GM23248 (cell line): ENCODE measurements at regions not wholly inside any gene's neighbourhood (a gene's known extent, or its start where the extent isn't known, plus 50 kb on each side); places are given as distances from the start of the nearest gene placed in this dataset.
A peak's percentile ranks its signal among the peaks of the same experiment; 100 is the strongest.

ENCODE experiments used
- DNase-seq: peaks from one replicate; pipeline ENCODE4 v3.0.0-alpha.2; 2015
- H2AFZ ChIP-seq: fragments of 200-600 bp; sonication (generic); 2 replicates; pipeline ENCODE4 v1.6.1; 2016; ENCODE audit warnings: antibody characterized with exemption
- H3F3A ChIP-seq: fragments of 200-600 bp; sonication (generic); 2 replicates; pipeline ENCODE4 v1.6.1; 2016; ENCODE audit warnings: mild to moderate bottlenecking, antibody characterized with exemption, mixed run types; ENCODE audit not compliant: insufficient read depth
- H3K27ac ChIP-seq: fragments of 200-600 bp; sonication (generic); 2 replicates; pipeline ENCODE4 v1.5.1; 2016; ENCODE audit warnings: mild to moderate bottlenecking
- H3K27me3 ChIP-seq: fragments of 200-600 bp; sonication (generic); replicated peaks from 2 replicates; pipeline ENCODE4 v1.6.1; 2016; ENCODE audit warnings: mild to moderate bottlenecking; ENCODE audit not compliant: insufficient read depth
- H3K36me3 ChIP-seq: fragments of 200-600 bp; sonication (generic); 2 replicates; pipeline ENCODE4 v1.6.1; 2016; ENCODE audit warnings: low read depth, mild to moderate bottlenecking
- H3K4me1 ChIP-seq: fragments of 200-600 bp; sonication (generic); 2 replicates; pipeline ENCODE4 v1.6.1; 2016; ENCODE audit warnings: mild to moderate bottlenecking; ENCODE audit not compliant: insufficient read depth
- H3K4me2 ChIP-seq: fragments of 200-600 bp; sonication (generic); one replicate; pipeline ENCODE4 v1.6.1; 2016; ENCODE audit warnings: mild to moderate bottlenecking; ENCODE audit not compliant: unreplicated experiment
- H3K4me3 ChIP-seq: fragments of 200-600 bp; sonication (generic); 2 replicates; pipeline ENCODE4 v1.5.1; 2016; ENCODE audit warnings: mild to moderate bottlenecking
- H3K79me2 ChIP-seq: fragments of 200-600 bp; sonication (generic); 2 replicates; pipeline ENCODE4 v1.6.1; 2016; ENCODE audit warnings: mild to moderate bottlenecking; ENCODE audit not compliant: insufficient read depth
- H3K9ac ChIP-seq: fragments of 200-600 bp; sonication (generic); 2 replicates; pipeline ENCODE4 v1.6.1; 2016; ENCODE audit warnings: mild to moderate bottlenecking
- H3K9me2 ChIP-seq: fragments of 200-600 bp; sonication (generic); 2 replicates; pipeline ENCODE4 v1.6.1; 2016; ENCODE audit warnings: mixed run types, mild to moderate bottlenecking, moderate library complexity; ENCODE audit not compliant: insufficient read depth
- H3K9me3 ChIP-seq: fragments of 200-600 bp; sonication (generic); one replicate; pipeline ENCODE4 v1.6.1; 2017; ENCODE audit warnings: low read depth
- H4K20me1 ChIP-seq: fragments of 200-600 bp; sonication (generic); 2 replicates; pipeline ENCODE4 v1.6.0; 2016; ENCODE audit not compliant: insufficient read depth
- EZH2 ChIP-seq: fragments of 200-600 bp; sonication (generic); IDR thresholded peaks from 2 replicates; pipeline ENCODE4 v1.6.1; 2018; ENCODE audit warnings: antibody characterized with exemption, mild to moderate bottlenecking; ENCODE audit not compliant: insufficient read depth, poor library complexity, severe bottlenecking
- EZH2phosphoT487 ChIP-seq: fragments of 200-600 bp; sonication (generic); IDR thresholded peaks from 2 replicates; pipeline ENCODE4 v1.6.1; 2018; ENCODE audit warnings: antibody characterized with exemption, moderate library complexity, mild to moderate bottlenecking, low read depth; ENCODE audit not compliant: insufficient read depth
- WGBS, 2 experiments: methylation state at CpG; one replicate each; pipeline ENCODE4 v1.1.6; 2015 to 2017; ENCODE audit warnings: low lambda C conversion rate in 2 of 2, low coverage in 1 of 2; ENCODE audit errors: missing lambda C conversion rate in 2 of 2; 5-methylcytosine and 5-hydroxymethylcytosine counted together
- in situ Hi-C: fragments of 300-500 bp; cut with MboI; formaldehyde crosslinking; loops from 2 replicates; pipeline ENCODE4 v1.15.0; 2020

DNA sequence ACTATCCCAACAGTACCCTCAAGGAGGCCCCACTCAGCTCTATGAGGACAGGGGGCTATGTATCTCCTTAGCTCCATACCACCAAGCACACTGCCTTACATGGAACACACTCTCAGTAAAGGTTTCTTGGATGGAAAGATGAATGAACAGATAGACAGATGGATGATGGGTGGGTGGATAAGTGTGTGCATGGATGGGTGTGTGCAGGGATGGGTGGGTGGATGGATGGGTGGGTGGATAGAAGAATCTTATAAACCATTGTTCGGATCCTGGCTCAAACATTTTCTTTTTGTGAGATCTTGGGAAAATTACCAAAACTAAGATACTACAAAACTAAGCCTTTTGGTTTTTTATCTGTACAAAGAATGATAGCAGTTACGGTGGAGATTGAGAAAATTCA is 111.0 kb upstream of the NFIA start:
- Histone ChIP-seq H3K4me2 (no peak overlapping the region), H3K4me3 (no peak overlapping the region), H3K36me3 (no peaks in the 10 kb centered on the region), H3K27me3 (no peaks in the 10 kb centered on the region), H3K9ac (no peak overlapping the region), H3K4me1 (peaks cover 22% of the 10 kb centered on the region), H3K9me3 (no peaks in the 10 kb centered on the region), H4K20me1 (no peaks in the 10 kb centered on the region), H3K27ac (no peak overlapping the region), H2AFZ (no peak overlapping the region), H3K79me2 (no peaks in the 10 kb centered on the region), H3F3A (no peaks in the 10 kb centered on the region), H3K9me2 (no peaks in the 10 kb centered on the region)
- DNase-seq, result no peak
- TF ChIP-seq EZH2phosphoT487, result no peak
- no peak for TF ChIP-seq EZH2
- in situ Hi-C loops, result loop anchor here (10.0 kb wide), 3 partner anchors 383 to 873 kb away; no protein-coding TSS in a partner anchor
- 93% methylated on average over 2 of the region's 2 CpGs for WGBS, 2 experiments

DNA sequence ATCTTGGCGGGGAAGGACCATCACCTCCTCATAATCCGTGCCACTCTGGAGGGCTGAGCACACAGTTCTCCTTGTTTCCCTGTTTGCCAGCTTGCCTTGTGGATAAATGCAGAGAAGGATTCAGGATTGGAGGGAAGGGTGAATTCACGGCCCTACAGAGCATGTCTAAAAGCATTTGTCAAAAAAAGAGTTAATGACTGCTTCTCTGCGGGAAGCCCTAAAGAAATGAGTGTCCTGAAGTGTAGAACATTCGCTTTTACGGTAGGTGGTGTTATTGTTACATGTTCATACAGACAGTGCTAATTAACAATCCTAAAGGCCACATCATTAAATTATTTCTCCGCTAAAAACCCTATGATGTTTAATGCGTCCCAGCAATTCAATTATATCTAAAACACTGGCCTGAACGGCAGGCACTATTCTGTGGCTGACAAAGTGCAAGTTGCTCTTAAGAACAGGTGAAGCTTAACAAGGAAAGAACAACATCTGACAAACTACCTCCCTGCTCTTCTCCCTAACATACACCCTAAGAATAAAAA is 112.3 kb upstream of the NFIA start:
- peak; percentile 56 for DNase-seq
- WGBS, 2 experiments, result 15 to 20% methylated on average over 9 of the region's 9 CpGs

DNA sequence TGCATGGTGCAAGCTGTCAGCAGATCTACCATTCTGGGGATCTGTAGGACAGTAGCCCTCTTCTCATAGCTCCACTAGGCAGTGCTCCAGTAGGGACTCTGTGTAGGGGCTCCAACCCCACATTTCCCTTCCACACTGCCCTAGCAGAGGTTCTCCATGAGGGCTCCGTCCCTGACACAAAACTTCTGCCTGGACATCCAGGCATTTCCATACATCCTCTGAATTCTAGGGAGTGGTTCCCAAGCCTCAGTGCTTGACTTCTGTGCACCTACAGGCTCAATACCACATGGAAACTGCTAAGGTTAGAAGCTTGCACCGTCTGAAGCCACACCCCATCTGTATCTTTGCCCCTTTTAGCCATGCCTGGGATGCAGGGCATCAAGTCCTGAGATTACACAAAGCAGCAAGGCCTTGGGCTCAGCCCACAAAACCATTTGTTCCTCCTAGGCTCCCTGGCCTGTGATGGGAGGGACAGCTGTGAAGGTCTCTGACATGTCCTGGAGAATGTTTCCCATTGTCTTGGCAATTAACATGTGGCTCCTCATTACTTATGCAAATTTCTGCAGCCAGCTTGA is 117.0 kb upstream of the NFIA start:
- Histone ChIP-seq H3K36me3 (no peaks in the 10 kb centered on the region), H3K4me1 (peaks cover 14% of the 10 kb centered on the region), H2AFZ (no peak overlapping the region), H3K79me2 (no peaks in the 10 kb centered on the region), H3K9ac (no peak overlapping the region), H3K27ac (no peak overlapping the region), H3K27me3 (no peaks in the 10 kb centered on the region), H3F3A (no peaks in the 10 kb centered on the region), H3K4me2 (no peak overlapping the region), H4K20me1 (no peaks in the 10 kb centered on the region), H3K4me3 (no peak overlapping the region), H3K9me2 (no peaks in the 10 kb centered on the region), H3K9me3 (no peaks in the 10 kb centered on the region)
- TF ChIP-seq EZH2 (no peak), EZH2phosphoT487 (no peak)
- in situ Hi-C loops, result no loop called here
- WGBS, 2 experiments, result 40 to 41% methylated on average over 2 of the region's 2 CpGs
- no peak for DNase-seq

More for the DNA sequence above, 112.3 kb upstream of the NFIA start:
- Histone ChIP-seq H3K79me2 (no peaks in the 10 kb centered on the region), H3K4me3 (no peak overlapping the region), H3K9me3 (no peaks in the 10 kb centered on the region), H4K20me1 (no peaks in the 10 kb centered on the region), H2AFZ (no peak overlapping the region), H3F3A (no peaks in the 10 kb centered on the region), H3K9me2 (no peaks in the 10 kb centered on the region), H3K4me2 (peak overlapping the region; percentile 41), H3K27ac (no peak overlapping the region), H3K4me1 (peaks cover 22% of the 10 kb centered on the region), H3K36me3 (no peaks in the 10 kb centered on the region), H3K27me3 (no peaks in the 10 kb centered on the region), H3K9ac (no peak overlapping the region)
- in situ Hi-C loops, result loop anchor here (10.0 kb wide), 3 partner anchors 385 to 875 kb away; no protein-coding TSS in a partner anchor
- TF ChIP-seq EZH2phosphoT487 (no peak), EZH2 (no peak)

DNA sequence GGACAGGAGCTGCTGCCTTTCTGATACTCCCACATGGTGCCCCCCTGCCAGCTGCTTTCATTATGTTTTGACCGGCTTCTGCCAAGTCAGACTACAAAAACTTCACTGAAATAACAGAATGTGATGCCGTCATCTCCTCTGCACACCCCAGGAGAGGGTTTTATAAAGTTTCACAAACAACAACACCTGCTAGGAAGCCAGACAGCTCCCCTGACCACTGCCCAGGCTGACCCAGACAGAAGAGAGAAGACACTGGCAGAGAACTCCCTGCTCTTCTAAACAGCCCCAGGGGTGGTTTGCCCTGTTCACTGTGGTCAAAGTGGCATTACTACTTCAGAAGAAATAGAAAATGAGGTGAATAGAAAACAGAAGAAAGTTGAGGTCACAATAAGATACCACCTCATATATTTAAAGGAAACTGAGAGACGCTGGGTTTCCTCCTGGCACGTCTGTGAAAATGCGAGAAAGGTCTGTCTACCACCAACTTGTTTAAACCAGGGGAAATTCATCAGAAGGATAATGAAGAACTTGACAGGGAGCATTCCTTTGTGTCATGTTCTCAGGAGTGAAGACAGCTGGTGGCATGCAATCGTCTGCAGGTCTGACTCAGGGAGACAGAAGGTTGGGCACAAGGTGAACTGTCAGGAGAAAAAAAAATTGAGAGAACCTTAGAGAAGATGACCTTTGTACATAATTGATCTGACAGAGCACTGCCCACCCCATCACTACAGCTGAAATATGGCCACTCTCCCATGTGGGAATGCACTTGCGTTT is 119.0 kb upstream of the NFIA start:
- H3K27me3 ChIP-seq, result no peaks in the 10 kb centered on the region
- in situ Hi-C loops, result no loop called here
- H3K9me2 ChIP-seq, result no peaks in the 10 kb centered on the region
- H3K9ac ChIP-seq, result no peak overlapping the region
- H3K4me1 ChIP-seq, result peaks cover 9% of the 10 kb centered on the region; the same call in 1 of the 2 replicates
- no peaks in the 10 kb centered on the region for H3K9me3 ChIP-seq
- TF ChIP-seq EZH2phosphoT487, result no peak
- no peak for TF ChIP-seq EZH2
- no peak overlapping the region for H3K4me3 ChIP-seq
- no peak overlapping the region for H2AFZ ChIP-seq
- no peaks in the 10 kb centered on the region for H3F3A ChIP-seq
- H3K4me2 ChIP-seq, result no peak overlapping the region
- no peaks in the 10 kb centered on the region for H3K36me3 ChIP-seq
- H3K79me2 ChIP-seq, result no peaks in the 10 kb centered on the region
- no peak for DNase-seq
- 89% methylated on average over 7 of the region's 7 CpGs for WGBS, 2 experiments
- H4K20me1 ChIP-seq, result no peaks in the 10 kb centered on the region
- H3K27ac ChIP-seq, result no peak overlapping the region
